ENCODE measurements at regions not wholly inside any gene's neighbourhood (a gene's known extent, or its start where the extent isn't known, plus 50 kb on each side); places are given as distances from the start of the nearest gene placed in this dataset.

GRCh38 chr6:169048865-169049205, 204.8 kb downstream of the THBS2 start:
- Histone ChIP-seq H3K18ac (ENCODE audit: low read depth, low read length) (no peak overlapping the region), H2BK5ac (ENCODE audit: low read depth, low read length, poor library complexity, severe bottlenecking) (no peak overlapping the region), H3K4me2 (ENCODE audit: low read depth, low read length) (no peak overlapping the region), H3K4me3 (ENCODE audit: insufficient read depth, low read depth, low read length) (no peak overlapping the region), H3K4me1 (ENCODE audit: control insufficient read depth, insufficient read depth, low read length) (no peaks in the 10 kb centered on the region), H2BK15ac (ENCODE audit: low read depth, low read length) (no peak overlapping the region), H4K91ac (ENCODE audit: insufficient read depth, low read depth, low read length) (no peak overlapping the region), H2BK20ac (ENCODE audit: low read depth, low read length) (no peak overlapping the region), H3K9ac (ENCODE audit: low read depth, low read length) (no peak overlapping the region), H3K27ac (ENCODE audit: insufficient read depth, low read length) (no peak overlapping the region), H3K79me1 (ENCODE audit: low read depth in 1 of 2, low read length in 2 of 2) (no peaks in the 10 kb centered on the region), H2BK120ac (ENCODE audit: low read depth, low read length) (no peak overlapping the region), H4K8ac (ENCODE audit: low read depth in 2 of 2, low read length in 2 of 2) (no peak overlapping the region), H3K36me3 (ENCODE audit: control insufficient read depth, insufficient read depth, low read length) (no peaks in the 10 kb centered on the region), H3K9me1 (ENCODE audit: insufficient read depth, low read length) (no peaks in the 10 kb centered on the region), H3K4ac (ENCODE audit: low read depth, low read length) (no peak overlapping the region), H3K56ac (ENCODE audit: extremely low read depth, insufficient read depth, low read length) (no peak overlapping the region), H2AFZ (replicated peaks; ENCODE audit: low read length, poor library complexity) (no peak overlapping the region), H4K20me1 (ENCODE audit: insufficient read depth, low read length) (no peaks in the 10 kb centered on the region), H3K9me3 (ENCODE audit: control insufficient read depth, insufficient read depth, low read length) (no peaks in the 10 kb centered on the region), H2AK9ac (replicated peaks; ENCODE audit: low read depth, low read length, poor library complexity) (no peak overlapping the region), H3K27me3 (ENCODE audit: control insufficient read depth, insufficient read depth, low read length) (no peaks in the 10 kb centered on the region), H3K14ac (replicated peaks; ENCODE audit: low read depth, low read length) (no peak overlapping the region), H2AK5ac (ENCODE audit: low read depth, low read length) (no peak overlapping the region), H4K5ac (ENCODE audit: low read depth, low read length) (no peak overlapping the region), H3K23ac (ENCODE audit: low read depth, low read length) (no peak overlapping the region)
- no peak for ATAC-seq (ENCODE audit: low read depth)
- ChIA-PET POLR2A (ENCODE audit: unreplicated experiment) (interaction anchor here (0.6 kb wide), 1 partner anchor 166 kb away, joined by 6 read pairs; no protein-coding TSS in a partner anchor), CTCF (interaction anchor here (0.6 to 0.7 kb wide), 2 partner anchors 15 to 1277 kb away, joined by 3 read pairs; no protein-coding TSS in a partner anchor)
- intact Hi-C loops (cut with micrococcal nuclease) (no loop called here), dilution Hi-C loops (cut with HindIII; ENCODE audit: low sequenced_read_pairs, unreplicated experiment) (no loop called here), in situ Hi-C loops (cut with MboI; ENCODE audit: low sequenced_read_pairs) (no loop called here)
- no peak for TF ChIP-seq CHD1 (IDR thresholded peaks at IDR 0.05; ENCODE audit: low read depth, low read length)
- no peak for TF ChIP-seq RCOR1 (IDR thresholded peaks at IDR 0.05; ENCODE audit: insufficient replicate concordance, low read length)
- TF ChIP-seq BHLHE40 (IDR thresholded peaks at IDR 0.05; ENCODE audit: low read depth, low read length) = no peak
- no peak for TF ChIP-seq MXI1 (IDR thresholded peaks at IDR 0.05; ENCODE audit: borderline replicate concordance, low read depth, low read length)
- no peak for TF ChIP-seq CTCF (conservative IDR thresholded peaks at IDR 0.05; ENCODE audit: low read depth, low read length)
- no peak for TF ChIP-seq ELK1 (IDR thresholded peaks at IDR 0.05; ENCODE audit: borderline replicate concordance, low read depth, low read length)
- no peak for TF ChIP-seq NFE2L2 (IDR thresholded peaks at IDR 0.05; ENCODE audit: low read depth, low read length)
- no peak for TF ChIP-seq FOS (IDR thresholded peaks at IDR 0.05; ENCODE audit: low read depth, low read length)
- TF ChIP-seq RFX5 (IDR thresholded peaks at IDR 0.05; ENCODE audit: low read depth, low read length) = no peak
- DNase-seq = no peak
- no TSS peak for BruUV-seq (replicated peaks)
- WGBS, 2 experiments (ENCODE audit: extremely low coverage in 2 of 2, insufficient read length in 1 of 2) = 67% methylated on average over 5 of the region's 11 CpGs; no CpG with 5 or more reads in 1 of the 2 experiments
